ENCODE measurements at regions not wholly inside any gene's neighbourhood (a gene's known extent, or its start where the extent isn't known, plus 50 kb on each side); places are given as distances from the start of the nearest gene placed in this dataset.
A peak's percentile ranks its signal among the peaks of the same experiment; 100 is the strongest.
"Not testable (repeated sequence)": the region's sequence is repeated elsewhere in the genome, so short reads cannot be mapped to it uniquely, and the experiment has no call there.

DNA sequence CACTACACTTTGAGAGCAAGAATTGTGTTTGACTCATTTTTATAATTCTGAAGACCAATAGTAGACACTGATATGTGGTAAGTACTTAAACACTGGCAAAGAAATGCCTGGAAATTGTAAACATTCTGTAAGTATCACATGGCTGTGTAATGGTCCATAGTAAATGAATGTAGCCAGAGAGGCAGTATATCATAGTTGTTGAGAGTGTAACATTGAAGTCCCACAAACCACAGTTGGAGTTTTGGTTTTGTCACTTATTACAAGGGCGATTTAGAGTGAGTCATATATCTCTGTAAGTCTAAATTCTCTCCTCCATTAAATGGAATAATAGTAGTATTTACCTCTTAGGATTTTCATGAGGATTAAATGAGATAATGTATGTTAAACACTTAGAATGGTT lies 181.1 kb upstream of the MEF2C start:
- DNase-seq, result peak; percentile 7

DNA sequence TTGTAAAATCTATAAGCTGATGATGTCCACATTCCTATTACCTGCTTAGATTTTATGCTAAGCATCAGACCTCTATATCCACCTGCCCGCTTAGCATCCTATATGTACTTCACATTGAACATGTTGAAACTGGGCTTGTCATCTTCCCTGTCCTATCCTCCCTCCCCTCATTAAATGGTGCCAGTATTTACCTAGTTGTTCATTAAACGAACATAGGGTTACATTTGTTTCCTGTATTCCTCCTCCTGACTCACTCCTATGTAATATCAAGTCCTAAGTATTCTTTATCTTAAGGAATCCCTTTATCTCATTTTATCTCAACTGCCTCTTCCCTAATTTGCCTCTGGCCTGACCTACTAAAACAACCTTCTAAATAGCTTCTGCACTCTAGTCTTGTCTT lies 177.8 kb upstream of the MEF2C start:
- DNase-seq, result no peak

DNA sequence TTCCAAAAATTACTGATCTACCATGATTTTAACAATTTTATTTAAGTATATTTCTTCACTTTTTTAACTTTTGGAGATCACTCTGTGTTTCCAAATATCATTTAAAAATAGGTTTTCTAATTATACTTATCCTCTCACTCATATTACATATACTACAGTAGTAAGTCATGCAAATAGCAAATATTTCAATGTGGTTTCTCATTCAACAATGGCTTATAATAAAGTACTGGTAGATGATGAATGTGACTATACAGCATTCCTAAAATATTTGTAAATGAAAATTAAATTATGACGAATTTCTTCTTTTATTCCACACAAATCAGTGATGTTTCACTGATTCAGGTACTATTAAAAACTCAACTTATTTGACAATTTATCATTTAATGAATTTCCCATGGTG lies 176.3 kb upstream of the MEF2C start:
- DNase-seq, result no peak

- DNase-seq, result no peak
Observed at GRCh38 chr5:89055695-89056085, 172.7 kb upstream of the MEF2C start.

GRCh38 chr5:89055015-89055694 lies 172.2 kb upstream of the MEF2C start:
- no peak for DNase-seq

DNA sequence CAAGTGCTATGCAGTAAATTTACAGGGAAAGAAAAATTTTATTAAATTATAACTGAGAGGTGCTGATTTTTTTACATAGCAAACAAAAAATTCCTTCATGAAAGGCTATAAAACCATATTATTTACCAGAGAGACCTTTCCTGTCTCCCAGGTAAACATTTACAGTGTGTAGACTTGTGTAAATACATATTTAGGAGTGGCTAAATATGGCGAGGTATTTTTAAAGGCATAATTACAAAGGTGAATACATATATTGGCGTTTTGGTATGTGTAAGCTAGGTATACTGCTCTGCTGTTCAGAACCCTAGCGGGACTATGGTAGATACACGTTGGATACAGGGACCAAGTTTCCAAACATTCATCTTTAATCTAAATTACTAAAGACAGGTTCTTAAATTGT lies 170.6 kb upstream of the MEF2C start:
- no peak for DNase-seq

DNA sequence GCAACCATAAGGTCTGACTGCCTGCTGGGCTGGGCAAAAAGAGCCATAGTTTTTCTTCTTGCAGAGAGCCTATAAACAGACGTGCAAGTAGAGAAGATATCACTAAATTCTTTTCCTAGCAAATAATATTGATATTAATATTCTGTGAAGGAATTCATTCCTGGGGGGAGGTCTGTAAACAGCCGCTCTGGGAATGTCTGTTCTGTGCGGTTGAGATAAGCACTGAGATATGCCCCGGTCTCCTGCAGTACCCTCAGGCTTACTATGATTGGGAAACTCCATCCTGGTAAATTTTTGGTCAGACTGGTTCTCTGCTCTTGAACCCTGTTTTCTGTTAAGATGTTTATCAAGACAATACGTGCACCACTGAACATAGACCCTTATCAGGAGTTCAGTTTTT lies 167.1 kb upstream of the MEF2C start:
- DNase-seq, result not testable (repeated sequence)

GRCh38 chr5:89047571-89047970 lies 164.6 kb upstream of the MEF2C start:
- DNase-seq, result peak; percentile 30

DNA sequence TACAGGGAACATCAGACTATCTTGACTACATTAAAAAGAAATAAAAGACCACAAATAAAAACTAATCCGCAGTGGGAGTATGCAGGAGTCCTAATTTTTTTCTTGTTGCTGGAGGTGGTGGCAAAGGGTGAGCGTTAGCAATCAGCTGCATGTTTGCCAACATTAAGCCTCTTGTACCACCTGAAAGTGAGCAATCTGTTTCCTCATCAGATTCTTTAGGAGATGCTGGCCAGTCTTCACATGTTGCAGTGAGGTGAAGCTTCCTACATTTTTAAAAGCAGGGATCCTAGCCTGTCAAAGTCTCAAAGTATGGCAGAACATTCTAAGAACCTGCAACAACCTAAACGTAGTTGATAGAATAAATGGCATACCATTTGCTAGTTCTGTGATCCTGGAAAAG lies 162.2 kb upstream of the MEF2C start:
- no peak for DNase-seq

- no peak for DNase-seq
Observed at GRCh38 chr5:89044674-89045200, 161.8 kb upstream of the MEF2C start.

DNA sequence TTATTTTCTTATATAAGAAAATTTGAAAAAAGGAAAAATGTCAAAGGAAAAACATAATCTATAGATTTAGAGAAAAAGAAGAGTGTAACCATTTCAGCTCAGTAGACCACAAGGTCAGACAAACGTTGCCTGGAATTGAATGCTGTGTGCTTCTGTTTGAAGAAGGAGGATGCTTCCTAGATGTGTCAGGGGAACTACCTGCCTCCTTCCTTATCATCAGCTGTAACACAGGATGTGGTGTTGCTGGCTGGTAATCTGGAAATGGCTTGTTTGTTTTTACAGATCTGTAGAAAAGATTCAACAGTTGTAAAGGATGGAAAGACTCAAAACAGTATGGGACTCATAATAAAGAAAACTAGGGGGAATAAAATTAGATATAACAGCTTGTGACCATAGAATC lies 160.7 kb upstream of the MEF2C start:
- peak; percentile 9 for DNase-seq

DNA sequence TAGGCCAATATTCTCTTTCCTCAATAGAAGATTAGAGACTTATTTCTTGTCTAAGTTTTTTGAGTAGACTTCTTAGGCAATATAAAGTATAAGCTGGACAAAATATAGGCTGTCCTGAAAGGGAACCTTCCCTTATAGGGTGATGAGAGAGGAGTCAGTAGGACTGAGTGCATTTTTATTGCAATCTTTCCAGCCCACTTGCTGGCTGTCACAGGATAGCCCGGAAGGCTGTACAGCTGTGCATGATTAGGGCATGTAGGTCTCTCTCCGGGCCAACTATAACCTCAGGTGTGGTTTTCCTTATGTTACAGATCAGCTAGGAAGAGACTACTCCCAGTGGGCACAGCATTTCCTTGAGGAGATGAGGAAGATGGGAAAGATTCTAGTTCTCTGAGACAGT lies 159.8 kb upstream of the MEF2C start:
- DNase-seq, result no peak

DNA sequence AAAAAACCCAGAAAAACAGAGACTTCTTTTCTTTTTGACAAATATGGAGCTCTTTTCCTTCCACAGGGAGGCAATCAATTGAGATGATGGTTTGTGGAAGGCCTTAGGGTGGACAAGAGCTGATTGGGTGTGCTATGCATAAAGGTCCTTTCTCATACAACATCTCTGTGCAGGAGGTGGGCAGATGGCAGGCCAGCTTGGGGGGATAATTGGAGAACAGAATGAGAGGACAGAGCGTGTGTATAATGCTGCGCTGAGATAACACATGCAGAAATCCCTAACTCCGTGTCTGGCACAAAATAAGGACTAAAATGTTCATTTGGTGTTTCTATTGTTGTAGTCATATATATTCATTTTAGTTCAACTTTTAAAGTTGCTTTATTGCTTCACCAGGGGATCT lies 159.0 kb upstream of the MEF2C start:
- DNase-seq, result no peak

DNA sequence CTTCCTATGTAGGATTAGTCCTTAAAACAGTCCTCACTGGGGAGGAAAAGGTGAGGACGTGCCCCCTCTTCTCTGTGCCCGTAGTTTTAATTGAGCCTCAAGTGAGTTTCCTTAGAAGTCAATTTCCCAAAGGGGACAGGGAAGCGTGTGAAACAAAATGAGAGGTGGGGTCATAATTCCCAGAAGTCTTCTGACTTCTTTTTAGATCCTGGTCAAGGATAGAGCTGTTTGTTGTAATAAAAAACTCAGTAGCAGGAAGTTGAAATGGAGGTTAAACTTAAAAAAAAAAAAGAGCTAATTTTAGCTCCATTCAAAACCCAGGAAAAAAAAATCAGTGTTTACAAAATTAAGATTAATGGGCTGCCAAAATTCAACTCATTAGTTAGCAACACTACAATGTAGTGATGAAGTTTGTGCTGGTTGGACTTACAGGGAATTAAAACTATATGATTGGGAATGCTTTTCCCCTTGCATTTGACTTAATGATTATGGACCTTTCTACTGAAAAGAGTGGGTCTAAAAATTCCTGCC lies 158.3 kb upstream of the MEF2C start:
- DNase-seq, result no peak

- peak; percentile 63 for DNase-seq
Observed at GRCh38 chr5:89036704-89037489, 153.9 kb upstream of the MEF2C start.

DNA sequence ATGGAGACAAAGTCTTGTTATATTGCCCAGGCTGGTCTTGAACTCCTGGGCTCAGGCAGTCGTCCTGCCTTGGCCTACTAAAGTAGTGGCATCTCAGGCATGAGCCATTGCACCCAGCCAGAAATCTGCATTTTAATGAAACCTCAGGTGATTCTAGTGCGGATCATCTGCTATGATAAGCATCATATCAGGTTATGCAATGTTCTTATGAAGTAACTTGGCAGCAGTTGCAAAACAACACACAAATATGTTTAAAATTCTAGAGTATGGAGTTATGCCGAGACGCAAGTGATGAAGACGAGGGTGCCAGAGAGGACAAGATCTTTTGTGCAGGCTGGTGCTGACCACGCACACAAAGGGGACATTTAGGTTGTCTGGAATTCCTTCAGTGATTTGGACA lies 153.2 kb upstream of the MEF2C start:
- no peak for DNase-seq

GRCh38 chr5:89034588-89034987 lies 151.6 kb upstream of the MEF2C start:
- peak; percentile 25 for DNase-seq

DNA sequence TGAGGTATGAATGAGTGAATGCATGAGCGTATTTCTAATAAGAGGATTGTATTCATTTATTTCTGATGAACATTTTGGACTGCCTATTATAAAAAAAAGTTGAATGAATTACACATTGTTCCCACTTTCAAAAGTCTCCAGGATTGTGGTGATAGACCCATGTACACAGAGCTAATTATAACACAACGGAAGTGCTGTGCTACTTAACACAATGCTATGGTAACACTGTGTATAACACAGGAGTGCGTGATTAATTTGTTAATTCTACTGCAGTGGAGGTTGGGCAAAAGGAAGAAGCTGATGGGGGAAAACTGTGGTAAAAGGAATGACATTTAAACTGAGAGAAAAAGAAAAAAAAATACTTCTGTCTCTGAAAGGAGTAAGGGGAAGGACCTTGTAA lies 147.8 kb upstream of the MEF2C start:
- no peak for DNase-seq

- no peak for DNase-seq
Observed at GRCh38 chr5:89028595-89029285, 145.8 kb upstream of the MEF2C start.

- DNase-seq, result no peak
Observed at GRCh38 chr5:89024045-89024444, 141.1 kb upstream of the MEF2C start.

- no peak for DNase-seq
Observed at GRCh38 chr5:89020926-89021610, 138.1 kb upstream of the MEF2C start.

GRCh38 chr5:89016741-89017303 lies 133.8 kb upstream of the MEF2C start:
- DNase-seq, result no peak
